NCI-H1417 (cell line): ENCODE measurements at regions not wholly inside any gene's neighbourhood (a gene's known extent, or its start where the extent isn't known, plus 50 kb on each side); places are given as distances from the start of the nearest gene placed in this dataset.

ENCODE experiments used
- DNase-seq, 3 experiments: peaks; one replicate each; lab custom pipeline; 2025; lab: John Stamatoyannopoulos, UW

DNA sequence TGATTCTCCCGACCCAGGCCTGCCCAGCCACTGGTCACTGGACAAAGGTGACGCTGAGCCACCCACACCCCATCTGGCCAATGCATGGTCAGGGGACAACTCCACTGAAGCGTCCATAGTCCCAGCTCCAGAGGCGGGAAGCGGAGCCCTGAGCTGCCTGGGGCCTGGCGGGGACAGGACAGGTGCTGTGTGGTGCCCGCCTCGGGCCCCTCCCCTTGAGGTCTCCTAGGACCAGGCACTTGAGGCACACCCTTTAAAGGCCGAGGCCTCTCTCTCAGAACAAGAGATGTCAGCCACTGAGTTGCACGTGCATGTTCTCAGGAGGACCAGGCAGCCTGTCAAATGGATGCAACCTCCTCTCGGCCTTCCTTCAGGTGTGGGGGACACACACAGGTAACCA, 52.5 kb upstream of the PPP2R2D start:
- DNase-seq = peak in 1 of 3 experiments; percentile 38

- DNase-seq = peak in 1 of 3 experiments; percentile 0
These were observed 51.8 kb upstream of the PPP2R2D start for GRCh38 chr10:131848741-131849590.

GRCh38 chr10:131849591-131850382, 51.0 kb upstream of the PPP2R2D start:
- DNase-seq = no peak

DNA sequence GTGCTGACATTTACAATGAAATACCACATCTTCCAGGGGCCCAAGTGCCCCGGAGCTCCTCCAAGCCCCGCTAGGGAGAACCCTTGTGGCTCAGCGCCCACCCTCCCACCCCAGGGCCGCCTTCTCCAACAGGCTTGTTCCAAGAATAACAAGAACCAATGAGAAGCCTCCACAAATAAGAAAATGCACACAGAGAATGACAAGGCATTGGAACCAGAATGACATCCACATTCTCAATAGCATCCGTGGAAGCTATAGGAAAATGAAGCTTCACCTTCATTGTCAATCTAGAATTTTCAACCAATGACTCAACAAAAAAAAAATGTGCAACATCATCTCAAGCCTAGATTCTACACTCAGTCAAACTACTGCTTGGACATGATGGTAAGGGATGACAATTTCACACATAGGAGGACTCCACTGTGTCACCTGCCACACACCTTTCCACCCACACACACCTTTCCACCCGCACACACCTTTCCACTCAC, 50.4 kb upstream of the PPP2R2D start:
- DNase-seq = no peak
